HG03280 (cell line): ENCODE measurements at regions not wholly inside any gene's neighbourhood (a gene's known extent, or its start where the extent isn't known, plus 50 kb on each side); places are given as distances from the start of the nearest gene placed in this dataset.

Experiments used
- ATAC-seq: cut with Tn5 transposase; IDR thresholded peaks from one replicate; pipeline ENCODE4 v1.9.1; 2021; ENCODE audit warnings: mild to moderate bottlenecking, moderate library complexity; ENCODE audit not compliant: unreplicated experiment

DNA sequence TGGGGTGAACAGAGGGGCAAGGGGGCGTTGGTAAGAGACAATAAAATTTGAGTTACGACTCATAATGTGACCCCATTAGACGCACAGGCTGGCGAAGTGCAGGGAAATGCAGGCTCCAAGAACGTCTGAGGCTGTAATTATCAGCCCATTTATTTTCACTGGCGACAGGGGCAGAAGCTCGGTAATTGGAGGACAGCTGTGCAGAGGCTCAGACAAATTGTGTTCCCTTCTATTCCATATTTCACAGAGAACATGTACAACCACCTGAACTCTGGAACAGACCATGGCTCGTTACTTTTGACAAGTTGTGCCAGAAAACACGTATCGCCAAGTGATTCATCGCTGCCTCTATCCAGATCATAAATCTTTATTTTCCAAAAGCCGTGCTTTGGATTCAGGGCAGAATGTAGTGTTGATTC is 137.3 kb upstream of the FRMD4A start:
- no peak for ATAC-seq

DNA sequence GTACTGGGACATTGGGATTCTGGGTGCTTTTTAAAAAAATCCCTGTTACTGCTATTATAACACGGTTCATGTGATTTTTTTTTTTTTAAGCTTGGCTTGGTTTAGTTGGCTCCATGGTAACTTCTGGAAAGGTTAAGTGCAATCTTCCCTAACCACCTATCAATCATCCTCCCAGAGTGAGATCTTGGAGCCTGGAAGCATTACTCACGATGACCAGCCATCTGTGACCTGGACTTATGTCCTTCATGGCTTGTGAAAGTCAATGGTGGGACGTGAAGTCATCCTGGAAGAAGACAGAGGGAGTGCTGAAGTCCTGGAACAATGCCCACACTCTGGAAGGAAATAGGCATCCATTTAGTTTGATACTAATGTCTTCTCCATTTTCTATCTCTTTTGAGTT is 135.5 kb upstream of the FRMD4A start:
- no peak for ATAC-seq

DNA sequence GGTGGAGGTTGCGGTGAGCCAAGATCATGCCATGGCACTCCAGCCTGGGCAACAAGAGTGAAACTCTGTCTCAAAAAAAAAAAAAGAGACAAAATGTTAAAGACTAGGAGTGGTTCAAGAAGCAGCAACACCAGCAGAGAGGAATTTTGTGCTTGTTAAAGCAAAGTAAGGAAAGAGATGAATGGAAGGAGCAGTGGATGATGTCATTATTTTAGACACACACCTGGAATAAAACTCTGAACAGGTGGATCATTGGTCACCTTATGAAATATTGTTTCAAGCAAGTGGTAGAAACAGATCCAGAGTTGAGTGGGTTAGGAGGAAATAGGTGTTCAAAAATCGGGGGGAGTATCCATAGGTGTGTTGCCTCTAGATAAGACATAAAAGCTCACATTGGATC is 129.7 kb upstream of the FRMD4A start:
- no peak for ATAC-seq

DNA sequence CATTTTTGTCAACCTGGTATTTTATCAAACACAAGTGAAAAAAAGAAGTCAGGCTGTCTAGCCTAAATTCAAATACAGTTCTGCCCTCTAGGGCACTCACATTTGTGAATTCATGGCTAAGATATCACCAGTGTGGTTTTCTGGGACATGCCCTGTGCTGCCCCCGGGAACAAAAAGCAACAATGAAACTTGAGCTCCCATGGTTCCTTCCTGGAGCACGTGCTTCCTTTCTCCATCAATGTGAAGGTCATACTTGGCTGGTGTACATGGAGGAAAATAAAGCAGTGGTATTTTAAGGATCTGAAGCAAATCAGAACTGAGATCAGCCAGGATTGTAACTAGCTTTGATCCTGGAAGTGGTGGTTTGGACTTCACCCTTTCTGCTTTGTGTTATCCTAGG is 128.9 kb upstream of the FRMD4A start:
- ATAC-seq = no peak

DNA sequence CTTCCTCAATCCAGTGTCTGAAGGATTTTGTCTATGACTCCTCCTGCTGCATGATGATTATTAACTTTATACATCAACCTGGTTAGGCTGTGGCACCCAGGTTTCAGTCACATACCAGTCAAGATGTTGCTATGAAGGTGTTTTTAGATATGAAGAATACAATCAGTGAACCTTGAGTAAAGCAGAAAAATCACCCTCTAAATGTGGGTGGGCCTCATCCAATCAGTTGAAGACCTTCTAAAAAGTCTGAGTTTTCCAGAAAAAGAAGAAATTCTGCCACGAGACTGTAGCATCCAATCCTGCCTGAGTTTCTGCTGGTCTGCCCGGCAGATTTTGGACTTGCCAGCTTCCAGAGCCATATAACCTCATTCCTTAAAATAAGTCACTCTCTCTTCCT is 126.1 kb upstream of the FRMD4A start:
- no peak for ATAC-seq

DNA sequence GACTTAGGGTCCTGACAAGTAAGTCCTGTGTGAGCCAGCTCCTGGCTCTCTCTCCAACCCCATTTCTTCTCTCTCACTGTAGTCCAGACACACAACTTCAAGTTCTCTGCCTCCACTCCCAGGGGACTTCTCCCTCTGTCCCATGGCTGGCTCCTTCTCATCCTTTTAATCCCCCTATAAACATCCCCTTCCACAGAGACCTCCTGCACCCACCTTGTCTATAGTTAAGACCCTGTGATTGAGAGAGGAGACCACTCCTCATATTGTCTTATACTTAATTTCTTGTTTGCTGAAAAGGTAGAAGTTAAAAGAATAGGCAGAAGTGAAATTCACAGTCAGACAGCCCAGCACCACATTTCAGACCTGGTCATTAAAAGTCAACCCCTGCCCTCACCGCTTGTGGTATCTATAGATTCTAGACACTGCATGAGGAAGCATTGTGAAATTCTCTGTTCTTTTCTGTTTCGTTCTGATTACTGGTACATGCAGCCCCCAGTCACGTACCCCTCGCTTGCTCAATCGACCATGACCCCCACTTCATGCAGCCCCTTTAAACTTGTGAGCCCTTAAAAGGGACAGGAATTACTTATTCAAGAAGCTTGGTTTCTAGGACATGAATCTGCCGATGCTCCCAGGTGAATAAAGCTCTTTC is 125.6 kb upstream of the FRMD4A start:
- ATAC-seq = peak; percentile 45

DNA sequence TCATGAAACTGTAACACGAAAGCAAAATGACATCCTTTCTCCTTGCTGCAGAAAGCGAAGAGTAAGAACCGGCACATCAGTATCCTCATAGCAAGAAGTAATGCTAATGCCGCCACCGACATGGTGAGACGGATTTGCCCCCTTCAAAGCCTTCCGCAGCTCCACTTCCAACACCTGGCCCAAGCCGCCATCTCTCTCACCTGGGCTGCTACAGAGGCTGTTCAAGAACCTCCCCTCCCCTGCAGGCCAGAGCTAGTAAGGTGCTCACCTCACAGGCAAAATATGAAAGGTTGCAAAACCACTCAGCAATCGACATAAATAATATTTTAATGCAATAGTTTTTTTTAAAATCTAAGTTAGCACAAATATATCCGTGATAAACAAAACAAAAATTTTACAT is 123.9 kb upstream of the FRMD4A start:
- no peak for ATAC-seq

DNA sequence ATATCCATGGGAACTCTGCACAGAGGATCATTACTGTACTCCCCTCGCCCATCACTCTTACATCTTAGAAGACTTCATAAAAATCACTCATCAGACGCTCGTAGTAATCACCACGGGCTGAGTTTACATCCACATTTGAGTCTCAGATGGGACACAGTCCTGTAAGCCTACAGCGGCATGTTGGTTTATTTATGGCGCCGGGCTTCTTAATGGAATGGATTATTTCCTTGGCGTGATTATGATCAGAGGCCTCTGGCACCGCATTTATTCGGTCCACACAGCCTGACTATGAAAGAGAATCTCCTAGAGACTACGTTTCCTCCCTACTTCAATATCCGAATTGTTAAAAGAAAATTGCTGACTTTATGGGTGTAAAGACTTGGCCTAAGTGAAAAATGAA is 123.5 kb upstream of the FRMD4A start:
- no peak for ATAC-seq

DNA sequence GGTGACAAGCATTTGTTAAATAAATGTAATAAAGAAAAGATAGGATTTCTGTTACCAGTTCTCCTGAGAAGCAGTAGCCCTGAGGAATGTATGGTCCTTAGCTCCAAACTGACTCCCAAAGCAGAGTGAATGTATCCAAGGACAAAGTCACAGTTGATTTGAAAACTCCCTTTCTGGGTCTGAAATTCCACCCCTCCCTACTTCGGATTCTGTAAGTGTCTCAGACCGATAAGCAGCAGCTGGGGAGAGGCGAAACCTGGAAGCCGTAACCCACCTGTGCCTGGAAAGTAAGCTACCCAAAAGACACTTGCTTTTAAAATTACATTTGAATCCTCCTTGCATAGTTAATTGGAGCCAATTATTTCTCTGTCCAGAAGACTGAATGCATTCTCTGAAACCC is 122.9 kb upstream of the FRMD4A start:
- ATAC-seq = no peak

DNA sequence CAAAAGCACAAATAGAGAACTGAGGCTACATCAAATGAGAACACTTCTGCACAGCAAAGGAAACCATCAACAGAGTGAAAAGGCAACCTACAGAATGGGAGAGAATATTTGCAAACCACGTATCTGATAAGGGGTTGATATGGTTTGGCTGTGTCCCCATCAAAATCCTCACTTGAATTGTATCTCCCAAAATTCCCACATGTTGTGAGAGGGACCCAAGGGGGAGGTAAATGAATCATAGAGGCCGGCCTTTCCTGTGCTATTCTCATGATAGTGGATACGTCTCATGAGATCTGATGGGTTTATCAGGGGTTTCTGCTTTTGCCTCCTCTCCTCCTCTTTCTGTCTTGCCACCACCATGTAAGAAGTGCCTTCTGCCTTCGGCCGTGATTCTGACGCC is 120.6 kb upstream of the FRMD4A start:
- no peak for ATAC-seq

DNA sequence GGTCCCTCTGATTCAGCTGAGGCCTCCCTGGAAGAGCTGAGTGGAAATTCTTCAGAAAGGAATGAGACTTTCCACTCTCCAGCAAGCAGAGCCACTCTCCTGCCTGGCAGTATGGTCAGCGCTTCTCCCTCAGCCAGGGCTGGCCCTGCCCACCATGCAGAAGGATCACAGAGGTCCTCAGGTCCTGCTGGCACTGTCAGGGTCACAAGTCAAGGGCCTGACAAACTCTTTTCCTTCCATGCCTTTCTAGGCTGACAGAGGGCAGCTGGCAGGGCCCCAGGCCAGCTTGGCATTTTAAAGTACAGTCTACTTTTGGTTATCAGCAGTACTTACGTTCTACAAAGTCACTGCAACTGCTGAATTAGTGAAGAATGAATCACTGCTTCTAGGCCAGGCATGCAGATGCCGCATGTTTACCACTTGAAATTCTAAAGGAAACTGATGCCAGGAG is 119.3 kb upstream of the FRMD4A start:
- no peak for ATAC-seq

DNA sequence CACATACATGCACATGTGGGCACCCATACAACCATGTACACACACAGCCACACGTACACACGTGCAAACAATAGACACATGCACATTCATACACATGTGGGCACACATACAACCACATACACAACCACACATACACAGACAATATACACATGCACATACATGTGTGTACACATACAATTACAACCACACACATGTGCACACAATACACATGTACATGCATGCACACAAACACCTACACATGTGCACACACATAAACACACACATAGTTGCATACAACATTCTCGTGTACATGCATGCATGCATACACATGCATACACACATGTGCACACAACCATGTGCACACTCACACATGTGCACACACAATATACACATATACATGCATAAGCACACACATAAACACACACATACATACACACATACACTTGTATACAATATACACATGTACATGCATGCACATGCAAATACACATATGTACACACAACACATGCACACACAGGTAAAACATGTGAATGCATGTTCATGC is 118.6 kb upstream of the FRMD4A start:
- no peak for ATAC-seq

DNA sequence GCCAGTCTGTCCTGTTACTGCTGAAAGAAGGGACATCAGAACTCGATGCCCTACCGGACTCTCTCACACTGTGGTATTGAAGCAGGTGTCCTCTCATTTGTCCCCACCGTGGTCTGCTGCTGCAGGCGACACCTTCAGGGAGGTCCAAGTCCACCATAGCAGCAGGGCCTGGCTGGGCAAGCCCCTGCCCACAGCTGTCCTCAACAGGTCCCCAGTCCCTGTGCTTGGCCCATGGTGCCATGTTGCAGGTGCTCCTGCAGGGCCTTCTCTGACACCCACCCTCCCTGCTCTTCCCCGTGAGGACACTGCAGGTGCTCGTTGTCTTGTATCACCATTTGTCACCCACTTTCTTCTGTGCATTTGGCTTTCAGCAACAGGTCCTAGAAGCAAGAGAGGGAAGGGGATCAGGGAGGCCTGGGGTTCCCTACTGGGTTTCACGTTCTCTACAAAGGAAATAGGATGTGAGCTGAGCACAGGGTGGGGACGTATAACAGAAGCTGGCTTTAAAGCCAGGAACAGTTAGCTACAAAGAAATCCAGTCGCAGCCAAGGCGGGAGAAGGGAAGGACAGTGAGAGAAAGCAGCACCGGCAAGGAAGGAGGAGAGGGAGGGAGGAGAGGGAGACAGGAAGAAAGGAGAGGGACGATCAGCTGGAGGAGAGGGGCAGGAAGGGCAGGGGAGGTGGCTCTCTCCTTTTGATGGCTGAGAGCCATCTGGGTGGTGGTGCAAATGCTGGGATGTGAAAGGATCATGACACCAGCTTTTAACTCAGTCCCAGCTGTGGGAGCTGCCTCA is 117.7 kb upstream of the FRMD4A start:
- no peak for ATAC-seq

DNA sequence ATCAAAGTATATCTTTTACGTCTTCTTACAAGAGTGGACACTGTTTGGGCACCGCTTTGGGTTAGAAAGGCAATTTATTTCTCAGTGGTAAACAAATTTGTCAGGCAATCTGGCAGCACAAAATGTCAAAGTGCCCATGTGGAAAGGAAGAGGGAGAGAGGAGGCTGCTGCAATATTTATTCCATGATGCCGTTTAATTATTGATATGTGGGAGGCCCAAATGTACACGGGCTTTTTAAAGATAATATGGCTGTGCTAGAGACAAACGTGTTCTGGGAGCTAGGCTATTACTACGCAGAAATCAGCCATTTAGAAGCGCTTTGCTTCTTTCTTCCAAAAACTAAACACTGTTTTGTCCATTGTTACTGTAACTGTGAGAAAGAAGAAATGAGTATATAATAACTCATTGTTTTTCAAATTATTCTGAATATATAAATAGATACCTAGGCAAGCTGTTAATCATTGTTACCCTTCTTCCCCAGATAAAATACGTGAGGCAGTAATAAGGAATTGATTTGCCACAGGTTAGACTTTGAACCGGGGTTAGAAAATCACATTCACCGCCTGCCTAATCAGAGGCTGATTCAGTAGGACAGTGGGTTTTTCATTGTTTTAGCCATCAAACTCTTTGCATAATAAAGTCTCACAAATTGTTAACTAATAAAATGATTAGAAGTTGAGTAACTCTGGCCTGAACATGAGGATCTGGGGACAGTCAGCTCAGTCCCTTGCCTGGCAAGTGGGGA is 116.5 kb upstream of the FRMD4A start:
- no peak for ATAC-seq

DNA sequence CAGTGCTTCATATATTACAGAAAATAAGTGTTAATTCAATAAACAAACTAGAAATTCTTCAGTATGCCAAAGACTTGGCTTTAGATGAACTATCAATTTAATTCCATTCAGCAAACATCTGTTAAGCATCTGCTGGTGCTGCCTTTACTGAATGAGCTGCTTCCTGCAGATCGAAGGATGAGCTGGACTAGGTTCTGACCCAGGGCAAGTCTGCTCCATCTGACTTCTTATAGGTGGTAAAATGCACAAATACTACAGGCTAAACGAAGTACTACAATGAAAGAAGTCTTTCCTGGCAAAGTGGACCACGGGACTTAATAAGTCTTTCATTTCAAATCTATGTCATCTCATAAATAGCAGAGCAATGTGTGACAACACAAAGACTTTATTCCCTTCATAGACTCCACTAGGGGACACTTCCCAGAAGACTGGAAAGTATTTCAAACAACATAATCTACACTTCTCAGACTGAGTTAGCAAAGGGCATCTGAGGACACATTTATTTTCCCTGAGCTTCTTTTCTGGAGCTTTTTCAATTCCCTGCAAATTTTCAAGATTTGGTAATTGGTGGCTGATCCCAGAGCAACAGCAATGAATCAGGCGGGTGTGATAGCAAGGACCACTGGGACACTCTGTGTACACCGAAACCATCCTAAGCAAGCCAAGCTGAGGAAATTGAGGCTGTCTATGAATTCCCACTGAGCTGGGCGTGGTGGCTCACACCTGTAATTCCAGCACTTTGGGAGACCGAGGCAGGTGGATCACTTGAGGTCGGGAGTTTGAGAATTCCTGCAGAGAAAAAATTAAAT is 108.9 kb upstream of the FRMD4A start:
- no peak for ATAC-seq

DNA sequence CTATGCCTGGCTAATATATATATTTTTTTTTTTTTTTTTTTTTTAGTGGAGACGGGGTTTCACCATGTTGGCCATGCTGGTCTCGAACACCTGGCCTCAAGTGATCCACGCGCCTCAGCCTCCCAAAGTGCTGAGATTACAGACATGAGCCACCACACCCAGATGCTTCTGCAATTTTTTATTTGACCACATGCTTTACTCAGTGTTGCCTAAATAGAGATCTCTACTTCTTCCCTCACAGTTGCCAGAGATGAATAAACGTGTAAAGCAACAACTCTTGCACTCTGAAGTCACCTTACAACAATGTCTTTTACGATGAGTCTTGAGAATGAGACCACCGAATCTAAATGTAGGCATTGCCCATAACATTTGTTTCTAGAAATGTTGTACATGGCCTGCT is 107.9 kb upstream of the FRMD4A start:
- no peak for ATAC-seq

DNA sequence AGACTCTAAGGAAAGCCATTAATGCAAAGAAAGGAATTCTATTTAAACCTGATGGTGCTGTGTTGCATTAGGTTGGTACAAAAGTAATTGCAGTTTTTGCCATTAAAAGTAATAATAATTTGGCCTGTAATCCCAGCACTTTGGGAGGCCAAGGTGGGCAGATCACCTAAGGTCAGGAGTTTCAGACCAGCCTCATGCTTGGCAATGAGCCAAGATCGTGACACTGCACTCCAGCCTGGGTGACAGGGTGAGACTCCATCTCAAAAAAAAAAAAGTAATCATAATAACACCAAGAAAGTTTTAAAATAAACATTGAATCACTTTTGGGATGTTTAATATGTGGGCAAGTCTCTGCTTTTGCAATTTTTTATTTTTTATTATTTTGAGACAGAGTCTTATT is 107.3 kb upstream of the FRMD4A start:
- no peak for ATAC-seq

DNA sequence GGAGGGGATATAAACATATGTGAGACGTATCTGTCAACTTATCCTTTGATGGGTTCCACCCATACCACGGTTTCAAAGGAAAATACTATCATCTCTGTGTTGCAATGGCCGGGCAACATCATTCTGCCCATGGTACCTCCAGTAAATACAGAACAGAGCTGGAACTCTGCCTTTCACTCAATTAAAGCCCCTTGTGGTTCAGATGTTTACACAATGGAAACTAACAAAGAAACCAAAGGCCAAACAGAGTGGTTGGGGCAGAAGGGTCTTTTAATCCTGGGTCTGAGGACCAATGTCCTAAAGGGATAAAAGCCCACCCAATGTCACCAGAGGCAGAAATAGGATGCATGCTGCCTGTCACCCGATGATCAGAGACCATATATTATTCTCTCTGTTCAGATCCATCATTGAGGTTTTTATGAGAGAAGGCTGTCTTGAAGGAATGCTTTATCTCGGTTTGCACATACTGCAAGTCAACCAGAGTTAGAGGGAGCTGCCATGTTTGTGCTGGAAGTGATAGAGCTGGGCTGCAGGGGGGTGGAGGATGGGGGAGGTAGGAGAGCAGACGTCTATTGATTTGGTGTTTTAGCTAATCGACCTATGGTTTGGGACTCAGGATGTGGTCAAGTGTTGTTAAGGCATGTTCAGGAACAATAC is 105.4 kb upstream of the FRMD4A start:
- no peak for ATAC-seq

DNA sequence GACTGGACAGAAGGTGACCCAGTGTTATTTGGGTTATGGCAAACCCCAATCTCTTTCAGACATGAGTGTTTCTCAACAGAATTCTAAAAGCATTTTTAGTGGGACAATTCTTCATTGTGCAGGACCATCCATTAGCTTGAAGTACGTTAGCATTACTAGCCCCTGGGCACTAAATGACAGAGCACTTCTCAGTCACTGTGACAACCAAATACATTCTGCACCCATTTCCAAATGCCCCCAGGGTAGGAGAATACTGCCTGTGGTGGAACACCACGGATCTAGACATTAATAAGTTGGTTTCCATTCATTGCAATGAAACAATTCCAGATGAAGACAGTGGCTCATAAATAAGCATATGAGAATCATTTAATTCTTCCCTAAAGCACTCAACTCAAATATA is 102.4 kb upstream of the FRMD4A start:
- no peak for ATAC-seq

DNA sequence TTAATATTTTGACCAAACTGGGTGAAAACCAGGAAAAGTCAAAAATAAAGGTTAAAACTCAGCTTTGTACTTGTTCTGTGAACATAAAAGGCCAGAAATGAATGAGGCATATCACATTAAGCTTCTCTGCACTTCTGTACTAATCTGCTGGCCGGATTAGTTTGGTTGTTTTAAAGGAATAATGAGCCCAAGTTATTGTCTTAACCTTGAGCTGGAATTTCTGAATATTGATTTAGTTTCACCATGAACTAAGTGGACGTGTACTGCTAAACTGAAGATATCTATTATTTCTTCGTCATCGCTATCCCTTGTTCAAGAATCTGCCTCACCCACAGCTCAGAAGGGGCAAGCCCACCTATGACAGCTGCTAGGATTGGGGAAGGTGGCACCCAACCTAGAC is 101.1 kb upstream of the FRMD4A start:
- no peak for ATAC-seq
